ENCODE measurements at regions not wholly inside any gene's neighbourhood (a gene's known extent, or its start where the extent isn't known, plus 50 kb on each side); places are given as distances from the start of the nearest gene placed in this dataset.
"Not testable (repeated sequence)": the region's sequence is repeated elsewhere in the genome, so short reads cannot be mapped to it uniquely, and the experiment has no call there.

GRCh38 chr14:22200977-22201605 is 387.9 kb downstream of the DAD1 start:
- no peak overlapping the region for H3K4me3 ChIP-seq
- no peaks in the 10 kb centered on the region for H3K9me3 ChIP-seq
- no peaks in the 10 kb centered on the region for H3K36me3 ChIP-seq
- no peaks in the 10 kb centered on the region for H3K4me1 ChIP-seq
- TF ChIP-seq, protein P1, sequence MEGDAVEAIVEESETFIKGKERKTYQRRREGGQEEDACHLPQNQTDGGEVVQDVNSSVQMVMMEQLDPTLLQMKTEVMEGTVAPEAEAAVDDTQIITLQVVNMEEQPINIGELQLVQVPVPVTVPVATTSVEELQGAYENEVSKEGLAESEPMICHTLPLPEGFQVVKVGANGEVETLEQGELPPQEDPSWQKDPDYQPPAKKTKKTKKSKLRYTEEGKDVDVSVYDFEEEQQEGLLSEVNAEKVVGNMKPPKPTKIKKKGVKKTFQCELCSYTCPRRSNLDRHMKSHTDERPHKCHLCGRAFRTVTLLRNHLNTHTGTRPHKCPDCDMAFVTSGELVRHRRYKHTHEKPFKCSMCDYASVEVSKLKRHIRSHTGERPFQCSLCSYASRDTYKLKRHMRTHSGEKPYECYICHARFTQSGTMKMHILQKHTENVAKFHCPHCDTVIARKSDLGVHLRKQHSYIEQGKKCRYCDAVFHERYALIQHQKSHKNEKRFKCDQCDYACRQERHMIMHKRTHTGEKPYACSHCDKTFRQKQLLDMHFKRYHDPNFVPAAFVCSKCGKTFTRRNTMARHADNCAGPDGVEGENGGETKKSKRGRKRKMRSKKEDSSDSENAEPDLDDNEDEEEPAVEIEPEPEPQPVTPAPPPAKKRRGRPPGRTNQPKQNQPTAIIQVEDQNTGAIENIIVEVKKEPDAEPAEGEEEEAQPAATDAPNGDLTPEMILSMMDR (IDR thresholded peaks at IDR 0.05) = peak; percentile 55
- peak; percentile 78 to 85 for ATAC-seq
- no peaks in the 10 kb centered on the region for H3K27me3 ChIP-seq (ENCODE audit: low read depth)
- intact Hi-C loops (cut with DNase I) = no loop called here
- no peak for DNase-seq
- no peak overlapping the region for H3K27ac ChIP-seq

GRCh38 chr14:22200131-22200530 is 388.9 kb downstream of the DAD1 start:
- intact Hi-C loops (cut with DNase I) = not testable (repeated sequence)

DNA sequence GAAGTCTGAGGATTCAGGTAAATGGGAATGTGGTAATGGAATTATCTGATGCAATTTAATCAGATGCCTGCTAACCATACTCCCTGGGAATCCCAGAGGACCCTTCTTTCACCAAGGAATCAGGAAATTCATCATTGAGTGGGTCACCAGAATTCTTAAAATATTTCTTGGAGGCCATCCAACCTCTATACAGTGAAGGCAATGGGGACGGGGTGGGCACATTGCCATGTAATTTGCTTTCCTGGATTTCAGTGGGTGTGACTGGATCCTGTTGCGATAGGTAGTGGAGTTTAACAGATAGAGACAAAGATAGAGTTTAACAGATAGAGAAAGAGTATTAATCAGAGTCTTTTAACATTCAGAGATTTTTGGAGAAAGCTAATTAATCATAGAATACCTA is 394.4 kb downstream of the DAD1 start:
- H3K4me1 ChIP-seq = no peaks in the 10 kb centered on the region
- no peaks in the 10 kb centered on the region for H3K9me3 ChIP-seq
- ATAC-seq (no peak), DNase-seq (no peak)
- H3K27me3 ChIP-seq (ENCODE audit: low read depth) = no peaks in the 10 kb centered on the region
- H3K4me3 ChIP-seq = no peak overlapping the region
- no peaks in the 10 kb centered on the region for H3K36me3 ChIP-seq
- TF ChIP-seq, protein P1 (IDR thresholded peaks at IDR 0.05) = no peak
- intact Hi-C loops (cut with DNase I) = no loop called here
- no peak overlapping the region for H3K27ac ChIP-seq

More at GRCh38 chr14:22200131-22200530, 388.9 kb downstream of the DAD1 start:
- not testable (repeated sequence) for DNase-seq; H3K4me3 ChIP-seq; H3K27me3 ChIP-seq (ENCODE audit: low read depth); H3K9me3 ChIP-seq; H3K36me3 ChIP-seq; ATAC-seq; H3K4me1 ChIP-seq; H3K27ac ChIP-seq

DNA sequence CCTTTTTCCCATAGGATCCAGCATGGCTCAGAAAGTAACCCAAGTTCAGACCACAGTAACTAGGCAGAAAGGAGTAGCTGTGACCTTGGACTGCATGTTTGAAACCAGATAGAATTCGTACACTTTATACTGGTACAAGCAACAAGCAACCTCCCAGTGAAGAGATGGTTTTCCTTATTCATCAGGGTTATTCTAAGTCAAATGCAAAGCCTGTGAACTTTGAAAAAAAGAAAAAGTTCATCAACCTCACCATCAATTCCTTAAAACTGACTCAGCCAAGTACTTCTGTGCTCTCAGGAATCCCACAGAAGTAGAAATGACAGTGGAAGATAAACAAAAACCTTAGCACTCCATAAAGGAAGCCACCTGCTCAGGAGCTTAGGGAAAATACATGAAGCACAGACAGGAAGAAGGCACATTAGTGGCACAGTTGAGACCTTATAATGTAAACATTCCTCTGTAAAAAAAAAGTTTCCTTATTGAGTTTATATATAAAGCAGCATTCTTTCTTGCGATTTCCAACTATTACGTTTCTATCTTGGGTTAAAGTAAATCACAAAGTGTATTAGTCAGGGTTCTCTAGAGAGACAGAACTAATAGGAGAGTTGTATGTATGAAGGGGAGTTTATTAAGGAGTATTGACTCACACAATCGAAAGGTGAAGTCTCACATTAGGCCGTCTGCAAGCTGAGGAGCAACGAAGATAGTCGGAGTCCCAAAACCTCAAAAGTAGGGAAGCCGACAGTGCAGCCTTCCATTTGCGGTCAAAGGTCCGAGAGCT is 398.4 kb downstream of the DAD1 start:
- Histone ChIP-seq H3K4me3 (no peak overlapping the region), H3K9me3 (no peaks in the 10 kb centered on the region), H3K27me3 (ENCODE audit: low read depth) (no peaks in the 10 kb centered on the region), H3K4me1 (no peaks in the 10 kb centered on the region), H3K36me3 (no peaks in the 10 kb centered on the region), H3K27ac (no peak overlapping the region)
- no peak for DNase-seq
- TF ChIP-seq, protein P1 (IDR thresholded peaks at IDR 0.05) = no peak
- ATAC-seq = no peak
- intact Hi-C loops (cut with DNase I) = no loop called here

GRCh38 chr14:22189881-22190280 is 399.1 kb downstream of the DAD1 start:
- H3K27ac ChIP-seq = no peak overlapping the region
- no peak overlapping the region for H3K4me3 ChIP-seq
- ATAC-seq (no peak), DNase-seq (no peak)
- H3K27me3 ChIP-seq (ENCODE audit: low read depth) = no peaks in the 10 kb centered on the region
- H3K4me1 ChIP-seq = no peaks in the 10 kb centered on the region
- intact Hi-C loops (cut with DNase I) = no loop called here
- no peaks in the 10 kb centered on the region for H3K36me3 ChIP-seq
- no peaks in the 10 kb centered on the region for H3K9me3 ChIP-seq
- TF ChIP-seq, protein P1 (IDR thresholded peaks at IDR 0.05) = no peak

- Histone ChIP-seq H3K4me3 (no peak overlapping the region), H3K4me1 (no peaks in the 10 kb centered on the region), H3K27ac (no peak overlapping the region), H3K9me3 (no peaks in the 10 kb centered on the region), H3K27me3 (ENCODE audit: low read depth) (no peaks in the 10 kb centered on the region), H3K36me3 (no peaks in the 10 kb centered on the region)
- intact Hi-C loops (cut with DNase I) = no loop called here
- TF ChIP-seq, protein P1 (IDR thresholded peaks at IDR 0.05) = no peak
- ATAC-seq (no peak), DNase-seq (no peak)
These were observed 400.7 kb downstream of the DAD1 start for GRCh38 chr14:22188318-22188717.
